ENCODE measurements at regions not wholly inside any gene's neighbourhood (a gene's known extent, or its start where the extent isn't known, plus 50 kb on each side); places are given as distances from the start of the nearest gene placed in this dataset.

- DNase-seq (ENCODE audit: low read depth in 2 of 2) = no peak
Observed at GRCh38 chr2:19494241-19494640, 135.8 kb upstream of the OSR1 start.

- no peak for DNase-seq (ENCODE audit: low read depth in 2 of 2)
Observed at GRCh38 chr2:19491796-19492195, 133.4 kb upstream of the OSR1 start.

DNA sequence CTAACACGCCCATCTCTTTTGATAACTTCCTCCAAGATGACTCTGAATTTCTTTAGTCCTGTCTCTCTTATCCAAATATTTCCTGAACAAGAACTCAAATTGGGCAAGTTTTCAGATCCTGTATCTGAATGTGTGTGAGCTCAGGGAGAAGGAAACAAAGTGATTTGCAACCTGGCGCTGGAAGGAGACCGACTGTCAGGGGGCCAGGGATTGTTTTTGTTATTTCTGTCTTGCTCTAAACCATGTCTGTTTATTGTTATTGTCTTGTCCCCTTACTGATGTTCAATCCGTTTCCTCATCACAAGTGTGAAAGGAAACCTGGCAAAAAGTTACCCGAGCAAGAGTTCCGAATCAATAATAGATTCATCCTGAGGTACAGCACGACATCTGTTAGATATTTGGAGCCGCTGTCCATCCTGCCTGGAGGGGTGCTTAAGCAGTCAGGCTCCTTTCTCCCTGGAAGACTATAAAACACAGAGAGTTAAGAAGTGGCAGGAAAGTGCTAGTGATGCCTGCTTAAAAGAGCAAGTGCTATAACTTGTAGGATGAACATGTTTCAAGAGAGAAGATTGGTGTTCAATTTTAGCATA, 132.5 kb upstream of the OSR1 start:
- no peak for DNase-seq (ENCODE audit: low read depth in 2 of 2)

DNA sequence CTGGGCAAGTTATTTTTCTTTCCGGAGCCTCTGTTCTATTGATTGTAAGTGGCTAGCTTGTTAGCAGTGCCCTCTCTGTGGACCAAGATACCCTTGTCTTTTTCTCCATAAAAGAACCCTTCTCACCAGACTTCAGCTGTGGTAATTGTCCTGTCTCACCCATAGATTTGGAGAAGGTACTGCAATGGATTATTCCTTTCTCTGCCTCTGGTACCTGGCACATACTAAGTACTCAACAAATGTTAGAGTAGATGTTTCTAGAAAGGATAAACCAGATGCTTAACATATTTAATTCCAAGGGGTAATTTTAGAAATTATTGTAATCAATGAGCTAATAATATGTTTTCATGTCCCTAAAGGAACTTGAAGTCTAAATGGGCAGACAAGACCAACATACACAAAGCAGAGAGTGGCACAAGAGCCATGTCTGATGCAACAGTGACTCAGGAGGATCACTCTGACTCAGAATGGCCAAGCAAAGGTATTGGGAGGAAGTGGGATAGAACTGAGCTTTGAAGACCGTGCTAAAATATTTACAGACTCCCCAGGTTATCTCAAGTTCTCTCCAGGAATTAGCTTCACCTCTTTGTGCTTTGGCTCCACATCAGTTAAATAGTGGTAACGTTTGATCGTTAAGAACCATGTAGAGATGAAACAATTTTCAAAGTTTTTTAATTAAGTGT, 129.7 kb upstream of the OSR1 start:
- DNase-seq (ENCODE audit: low read depth in 2 of 2) = peak in 1 of 2 experiments; percentile 1

DNA sequence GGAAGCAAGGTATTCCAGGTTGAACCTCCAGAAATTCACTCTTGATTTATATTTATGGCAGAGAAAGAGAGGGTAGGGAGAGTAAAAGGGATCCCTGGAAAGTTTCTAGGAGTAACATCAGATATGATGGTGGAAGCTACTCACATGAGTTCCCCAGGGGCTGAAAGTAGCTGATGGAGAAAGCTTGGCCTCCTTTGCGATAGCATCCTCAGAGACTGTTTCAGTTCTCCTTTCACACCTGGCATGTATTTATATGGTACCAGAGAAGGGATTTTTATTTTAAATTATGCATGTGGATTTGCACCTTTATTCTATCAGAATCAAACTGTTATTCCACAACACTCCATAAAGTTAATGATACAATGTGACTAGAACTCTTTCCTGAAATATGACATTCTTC, 126.3 kb upstream of the OSR1 start:
- DNase-seq (ENCODE audit: low read depth in 2 of 2) = no peak

DNA sequence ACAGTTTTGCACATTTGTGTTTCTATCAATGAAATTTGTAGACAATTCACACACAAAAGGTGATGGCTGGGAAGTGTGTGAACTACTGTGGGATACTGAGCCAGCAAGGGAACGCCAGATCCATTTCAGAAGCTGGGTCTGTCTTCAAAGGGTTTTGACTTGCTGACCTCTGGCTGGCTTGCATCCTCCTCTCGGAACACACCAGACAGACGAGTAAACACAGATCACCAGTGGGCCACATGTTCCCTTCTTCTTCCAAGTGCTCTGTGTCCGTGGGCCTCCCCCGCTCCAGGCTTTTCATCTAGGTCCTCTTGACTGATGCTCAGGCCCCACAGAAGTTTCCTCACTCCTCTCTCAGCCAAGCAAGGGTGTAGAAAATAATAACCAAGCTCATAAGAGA, 122.2 kb upstream of the OSR1 start:
- DNase-seq (ENCODE audit: low read depth in 2 of 2) = no peak

GRCh38 chr2:19479666-19480065, 121.2 kb upstream of the OSR1 start:
- no peak for DNase-seq (ENCODE audit: low read depth in 2 of 2)

DNA sequence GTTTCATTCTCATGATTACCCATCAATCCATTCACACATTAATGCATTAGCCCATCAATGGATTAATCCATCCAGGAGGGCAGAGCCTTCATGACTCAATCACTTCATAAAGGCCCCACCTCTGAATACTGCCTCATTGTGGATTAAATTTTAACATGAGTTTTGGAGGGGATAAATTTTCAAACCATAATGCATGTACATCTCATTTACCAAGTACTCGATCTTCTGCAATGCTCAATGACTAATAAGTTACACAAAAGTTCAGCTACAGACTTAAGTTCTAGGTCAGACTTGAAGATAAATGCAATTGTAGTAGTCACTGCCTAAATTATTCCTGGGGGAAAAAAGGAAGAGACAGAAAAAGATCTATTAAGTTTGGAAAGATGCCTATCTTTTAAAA, 120.0 kb upstream of the OSR1 start:
- DNase-seq (ENCODE audit: low read depth in 2 of 2) = no peak

DNA sequence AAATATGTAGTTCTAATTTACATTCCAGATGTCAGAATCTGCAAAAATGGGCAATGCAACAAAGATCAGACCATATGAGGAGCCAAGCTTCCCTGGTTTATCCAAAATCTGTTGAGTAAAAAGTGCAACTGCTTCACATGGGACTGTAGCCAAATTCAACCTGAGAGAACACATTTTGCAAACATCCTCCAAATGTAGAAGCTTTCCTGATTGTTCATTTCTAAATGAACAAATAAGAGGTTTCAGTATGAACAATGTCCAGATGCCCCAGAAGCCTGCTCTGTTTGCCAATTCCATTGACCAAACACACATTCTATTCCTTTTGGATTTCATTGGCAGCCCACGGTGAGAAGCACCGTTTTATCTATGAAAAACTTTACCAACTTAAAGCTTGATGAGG, 117.9 kb upstream of the OSR1 start:
- no peak for DNase-seq (ENCODE audit: low read depth in 2 of 2)

- DNase-seq (ENCODE audit: low read depth in 2 of 2) = peak in 1 of 2 experiments; percentile 5
Observed at GRCh38 chr2:19474128-19474527, 115.7 kb upstream of the OSR1 start.

- DNase-seq (ENCODE audit: low read depth in 2 of 2) = no peak
Observed at GRCh38 chr2:19473350-19473749, 114.9 kb upstream of the OSR1 start.

DNA sequence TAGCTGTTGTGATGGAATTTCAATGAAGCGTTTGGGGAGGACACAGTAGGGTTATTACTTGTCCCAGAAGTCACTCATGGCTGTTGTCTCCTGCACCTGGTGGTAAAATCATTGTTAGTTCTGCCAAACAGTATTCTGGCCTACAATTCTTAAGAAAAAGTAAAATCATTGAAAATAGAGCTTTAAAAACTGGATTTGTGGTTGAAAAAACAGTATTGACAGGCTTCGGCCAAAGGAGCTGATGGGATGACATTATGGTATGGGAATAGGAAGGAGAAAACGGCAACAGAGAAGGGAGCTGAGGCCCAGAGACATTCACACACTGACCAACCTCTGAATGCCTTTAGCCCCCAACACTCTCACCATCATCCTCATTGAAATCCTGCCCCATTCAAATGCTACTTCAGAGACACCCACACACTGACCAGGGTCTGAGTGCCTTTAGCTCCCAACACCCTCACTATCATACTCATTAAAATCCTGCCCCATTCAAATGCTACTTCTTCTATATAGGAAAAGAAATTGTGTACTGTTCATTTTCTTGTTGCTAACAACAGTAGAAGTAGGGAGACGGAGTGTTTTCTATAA, 114.1 kb upstream of the OSR1 start:
- no peak for DNase-seq (ENCODE audit: low read depth in 2 of 2)

DNA sequence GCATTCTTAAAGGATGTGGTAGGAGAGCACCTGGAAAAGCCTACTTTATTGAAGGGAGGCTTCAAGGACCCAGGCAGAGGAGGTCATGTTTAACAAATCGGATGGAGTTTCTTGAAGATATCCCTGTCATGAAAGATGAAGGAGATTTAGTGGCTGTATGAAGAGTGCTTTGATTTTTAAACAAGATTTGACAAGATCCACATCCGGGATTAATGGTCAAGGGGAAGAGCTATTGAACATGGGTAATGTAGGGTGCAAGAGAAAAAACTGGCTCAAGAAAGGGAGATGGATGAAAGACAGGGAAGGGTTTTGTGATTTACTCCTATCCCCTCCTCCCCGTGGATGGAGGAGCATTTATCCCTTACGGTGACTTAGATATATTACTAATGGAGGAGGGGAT, 113.1 kb upstream of the OSR1 start:
- DNase-seq (ENCODE audit: low read depth in 2 of 2) = no peak

GRCh38 chr2:19465978-19466377, 107.6 kb upstream of the OSR1 start:
- no peak for DNase-seq (ENCODE audit: low read depth in 2 of 2)

- no peak for DNase-seq (ENCODE audit: low read depth in 2 of 2)
Observed at GRCh38 chr2:19462256-19462645, 103.8 kb upstream of the OSR1 start.

- DNase-seq (ENCODE audit: low read depth in 2 of 2) = no peak
Observed at GRCh38 chr2:19461504-19462255, 103.3 kb upstream of the OSR1 start.

DNA sequence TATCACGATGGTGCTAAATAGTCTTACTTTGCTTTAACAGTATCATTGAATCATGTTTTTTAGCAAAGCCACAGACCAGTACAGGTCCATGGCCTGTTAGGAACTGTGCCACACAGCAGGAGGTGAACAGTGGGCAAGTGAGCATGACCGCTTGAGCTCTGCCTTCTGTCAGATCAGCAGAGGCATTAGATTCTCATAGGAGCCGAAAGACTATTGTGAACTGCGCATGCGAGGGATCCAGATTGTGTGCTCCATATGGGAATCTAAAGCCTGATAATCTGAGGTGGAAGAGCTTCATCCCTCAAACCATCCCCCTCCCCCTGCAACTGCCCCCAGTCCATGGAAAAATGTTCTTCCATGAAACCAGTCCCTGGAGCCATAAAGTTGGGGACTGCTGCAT, 102.3 kb upstream of the OSR1 start:
- no peak for DNase-seq (ENCODE audit: low read depth in 2 of 2)

DNA sequence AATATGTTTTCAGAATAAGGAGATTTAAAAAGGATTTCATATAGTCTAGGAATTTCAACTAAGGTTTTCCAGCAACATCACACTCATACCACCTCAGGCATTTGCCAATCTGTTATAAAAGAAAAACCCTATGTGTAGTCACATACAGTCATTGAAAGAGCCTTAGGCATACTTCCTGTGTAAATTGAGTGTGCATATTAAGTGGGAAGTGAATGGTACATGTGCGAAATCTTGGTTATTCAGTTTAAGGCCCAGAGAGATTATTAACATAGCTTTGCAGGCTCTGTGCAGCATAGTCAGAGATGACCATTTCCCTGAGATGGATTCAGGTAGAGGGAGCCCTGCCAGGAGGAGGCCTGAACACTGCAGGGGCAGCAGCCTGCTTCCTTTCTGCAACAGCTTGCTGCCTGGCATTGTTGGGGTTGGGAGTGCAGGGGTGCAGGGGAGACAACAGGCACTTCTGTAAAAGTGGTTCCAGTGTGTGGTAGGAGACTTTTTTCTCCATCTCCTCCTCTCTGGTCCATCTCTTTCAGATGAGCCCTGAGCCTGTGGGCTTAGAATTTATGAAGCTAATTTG, 100.1 kb upstream of the OSR1 start:
- DNase-seq (ENCODE audit: low read depth in 2 of 2) = no peak

DNA sequence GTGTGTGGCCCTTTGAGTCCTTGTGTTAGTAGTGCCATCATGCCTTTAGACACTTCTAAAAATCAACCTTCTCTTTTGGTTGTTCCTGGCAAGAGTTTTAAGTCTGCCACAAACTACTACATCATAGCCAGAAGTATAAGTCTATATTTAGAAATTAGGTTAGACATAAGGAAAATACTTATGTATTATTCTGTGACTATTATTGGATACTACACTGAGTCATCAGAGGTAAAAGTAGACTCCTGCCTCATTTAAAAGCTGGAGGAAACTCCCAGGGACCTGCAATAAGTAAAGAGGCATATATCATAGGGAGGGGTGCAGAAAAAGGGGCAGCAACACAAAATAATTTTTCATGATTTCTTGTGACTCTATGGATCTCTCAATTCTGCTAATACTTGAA, 99.4 kb upstream of the OSR1 start:
- DNase-seq (ENCODE audit: low read depth in 2 of 2) = no peak

- DNase-seq (ENCODE audit: low read depth in 2 of 2) = no peak
Observed at GRCh38 chr2:19456705-19457309, 98.4 kb upstream of the OSR1 start.

DNA sequence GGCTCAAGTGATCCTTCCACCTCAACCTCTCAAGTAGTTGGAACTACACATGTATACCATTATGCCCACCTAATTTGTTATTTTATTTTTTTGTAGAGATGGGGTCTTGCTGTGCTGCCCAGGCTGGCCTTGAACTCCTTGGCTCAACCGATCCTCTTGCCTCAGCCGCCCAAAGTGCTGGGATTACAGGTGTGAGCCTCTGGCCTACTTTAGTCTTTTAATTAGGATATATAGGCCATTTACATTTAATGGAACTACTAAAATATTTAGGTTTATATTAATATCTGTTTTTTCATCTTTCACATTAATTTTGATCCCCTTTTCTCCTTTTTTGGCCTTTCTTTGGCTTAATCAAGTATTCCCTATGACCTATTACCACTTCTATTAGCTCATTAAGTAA, 95.7 kb upstream of the OSR1 start:
- DNase-seq (ENCODE audit: low read depth in 2 of 2) = no peak

- DNase-seq (ENCODE audit: low read depth in 2 of 2) = no peak
Observed at GRCh38 chr2:19442731-19443130, 84.3 kb upstream of the OSR1 start.

All from stimulated activated CD4-positive, alpha-beta T cell treated with anti-CD3 and anti-CD28 coated beads, Interleukin-12 subunit alpha, Interleukin-12 subunit beta, amount 100 ng/mL, for 24 hours (primary cell).